DND-41 (cell line): ENCODE measurements at regions not wholly inside any gene's neighbourhood (a gene's known extent, or its start where the extent isn't known, plus 50 kb on each side); places are given as distances from the start of the nearest gene placed in this dataset.

Source experiments
- EZH2 ChIP-seq: IDR thresholded peaks from 3 replicates; pipeline ENCODE4 v1.6.1; 2012; ENCODE audit warnings: borderline replicate concordance, low read depth, mild to moderate bottlenecking, moderate library complexity, low read length, inconsistent platforms; ENCODE audit not compliant: severe bottlenecking
- TF ChIP-seq, protein P1 (sequence below): IDR thresholded peaks from 2 replicates; pipeline ENCODE4 v1.5.1; 2012; ENCODE audit warnings: borderline replicate concordance, low read length, moderate library complexity, mild to moderate bottlenecking; ENCODE audit not compliant: poor library complexity, severe bottlenecking; ENCODE audit errors: extremely low read depth

DNA sequence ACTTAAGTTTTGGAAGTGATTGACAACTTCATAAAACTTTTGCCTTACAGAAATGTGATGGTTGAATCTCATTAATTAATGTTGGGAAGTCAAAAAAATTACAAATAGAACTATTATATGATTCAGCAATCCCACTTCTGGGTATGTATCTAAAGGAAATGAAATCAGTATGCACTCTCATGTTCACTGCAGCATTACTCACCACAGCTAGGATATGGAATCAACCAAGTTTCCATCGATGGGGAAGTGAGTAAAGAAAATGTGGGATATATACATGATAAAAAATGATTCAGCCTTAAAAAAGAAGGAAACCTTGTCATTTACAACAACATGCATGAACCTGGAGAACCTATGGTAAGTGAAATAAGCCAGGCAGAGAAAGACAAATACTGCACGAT, 112.4 kb upstream of the WDR75 start:
- TF ChIP-seq, protein P1, sequence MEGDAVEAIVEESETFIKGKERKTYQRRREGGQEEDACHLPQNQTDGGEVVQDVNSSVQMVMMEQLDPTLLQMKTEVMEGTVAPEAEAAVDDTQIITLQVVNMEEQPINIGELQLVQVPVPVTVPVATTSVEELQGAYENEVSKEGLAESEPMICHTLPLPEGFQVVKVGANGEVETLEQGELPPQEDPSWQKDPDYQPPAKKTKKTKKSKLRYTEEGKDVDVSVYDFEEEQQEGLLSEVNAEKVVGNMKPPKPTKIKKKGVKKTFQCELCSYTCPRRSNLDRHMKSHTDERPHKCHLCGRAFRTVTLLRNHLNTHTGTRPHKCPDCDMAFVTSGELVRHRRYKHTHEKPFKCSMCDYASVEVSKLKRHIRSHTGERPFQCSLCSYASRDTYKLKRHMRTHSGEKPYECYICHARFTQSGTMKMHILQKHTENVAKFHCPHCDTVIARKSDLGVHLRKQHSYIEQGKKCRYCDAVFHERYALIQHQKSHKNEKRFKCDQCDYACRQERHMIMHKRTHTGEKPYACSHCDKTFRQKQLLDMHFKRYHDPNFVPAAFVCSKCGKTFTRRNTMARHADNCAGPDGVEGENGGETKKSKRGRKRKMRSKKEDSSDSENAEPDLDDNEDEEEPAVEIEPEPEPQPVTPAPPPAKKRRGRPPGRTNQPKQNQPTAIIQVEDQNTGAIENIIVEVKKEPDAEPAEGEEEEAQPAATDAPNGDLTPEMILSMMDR: no peak
- TF ChIP-seq EZH2: no peak
